LNCaP clone FGC (cell line): ENCODE measurements at regions not wholly inside any gene's neighbourhood (a gene's known extent, or its start where the extent isn't known, plus 50 kb on each side); places are given as distances from the start of the nearest gene placed in this dataset.

ENCODE experiments used
- DNase-seq: peaks from one replicate; pipeline ENCODE4 v3.0.0-alpha.2; 2011; ENCODE audit warnings: low read depth
- H3K4me3 ChIP-seq: 2 replicates; pipeline ENCODE4 v1.5.1; 2011; ENCODE audit warnings: mild to moderate bottlenecking, low read depth, low read length, control low read depth
- TF ChIP-seq, protein P1 (sequence below): IDR thresholded peaks from 2 replicates; pipeline ENCODE4 v1.5.1; 2012; ENCODE audit warnings: mild to moderate bottlenecking; ENCODE audit not compliant: control insufficient read depth, insufficient read depth; ENCODE audit errors: extremely low read depth

DNA sequence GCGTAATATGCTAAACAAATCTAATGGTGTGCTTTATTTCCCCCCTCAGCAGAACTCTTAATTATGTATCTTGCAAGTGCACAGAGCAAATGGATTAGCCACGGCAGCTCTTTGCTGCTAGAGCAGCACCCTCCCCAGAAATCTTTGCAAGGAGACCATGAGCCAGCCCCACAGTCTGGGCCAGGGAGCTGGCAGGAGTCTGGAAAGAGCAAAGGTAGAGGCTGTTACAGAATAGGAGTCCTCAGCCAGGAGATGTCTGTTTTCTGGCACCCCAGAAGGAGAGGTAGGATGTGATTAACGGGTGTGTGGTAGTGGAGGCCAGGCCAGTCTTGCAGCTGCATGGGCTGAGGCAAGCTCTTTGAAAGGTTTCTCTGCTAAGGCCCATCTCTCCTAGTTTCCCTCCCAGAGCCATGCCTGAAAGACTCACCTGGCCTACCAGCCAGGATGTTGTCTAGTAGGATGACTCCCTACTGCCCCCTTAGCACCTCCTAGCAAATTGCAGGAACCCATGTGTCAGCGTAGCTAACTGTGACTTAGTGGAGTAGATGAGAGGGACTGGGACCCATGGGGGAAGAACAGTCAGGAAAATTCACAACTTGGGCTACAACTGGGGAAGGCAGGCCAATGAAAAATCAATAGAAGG lies 557.2 kb downstream of the BUD13 start:
- DNase-seq: no peak
- TF ChIP-seq, protein P1, sequence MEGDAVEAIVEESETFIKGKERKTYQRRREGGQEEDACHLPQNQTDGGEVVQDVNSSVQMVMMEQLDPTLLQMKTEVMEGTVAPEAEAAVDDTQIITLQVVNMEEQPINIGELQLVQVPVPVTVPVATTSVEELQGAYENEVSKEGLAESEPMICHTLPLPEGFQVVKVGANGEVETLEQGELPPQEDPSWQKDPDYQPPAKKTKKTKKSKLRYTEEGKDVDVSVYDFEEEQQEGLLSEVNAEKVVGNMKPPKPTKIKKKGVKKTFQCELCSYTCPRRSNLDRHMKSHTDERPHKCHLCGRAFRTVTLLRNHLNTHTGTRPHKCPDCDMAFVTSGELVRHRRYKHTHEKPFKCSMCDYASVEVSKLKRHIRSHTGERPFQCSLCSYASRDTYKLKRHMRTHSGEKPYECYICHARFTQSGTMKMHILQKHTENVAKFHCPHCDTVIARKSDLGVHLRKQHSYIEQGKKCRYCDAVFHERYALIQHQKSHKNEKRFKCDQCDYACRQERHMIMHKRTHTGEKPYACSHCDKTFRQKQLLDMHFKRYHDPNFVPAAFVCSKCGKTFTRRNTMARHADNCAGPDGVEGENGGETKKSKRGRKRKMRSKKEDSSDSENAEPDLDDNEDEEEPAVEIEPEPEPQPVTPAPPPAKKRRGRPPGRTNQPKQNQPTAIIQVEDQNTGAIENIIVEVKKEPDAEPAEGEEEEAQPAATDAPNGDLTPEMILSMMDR: 0 out of 2 replicates have a peak, but pooled peaks have one; percentile 24
- H3K4me3 ChIP-seq: no peak overlapping the region

DNA sequence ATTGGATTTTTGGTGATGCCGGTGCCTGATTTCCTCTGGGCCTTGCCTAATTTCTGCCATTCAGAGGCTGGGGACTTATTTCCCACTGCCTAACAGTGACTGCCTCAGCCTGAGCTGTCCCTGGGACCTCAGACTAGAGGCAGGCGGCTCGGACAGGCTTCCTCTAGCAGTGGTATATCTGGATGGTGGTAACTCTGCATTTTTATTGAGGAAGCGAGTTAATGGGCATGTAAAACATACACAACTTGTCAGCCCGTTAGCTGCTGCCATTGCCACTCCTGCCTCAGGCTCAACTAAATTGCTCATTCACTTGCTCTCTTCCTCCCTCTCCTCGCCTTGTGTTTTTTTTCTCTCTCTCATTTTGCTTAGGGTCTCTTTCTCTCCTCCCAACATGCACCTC lies 561.6 kb downstream of the BUD13 start:
- TF ChIP-seq, protein P1: no peak

DNA sequence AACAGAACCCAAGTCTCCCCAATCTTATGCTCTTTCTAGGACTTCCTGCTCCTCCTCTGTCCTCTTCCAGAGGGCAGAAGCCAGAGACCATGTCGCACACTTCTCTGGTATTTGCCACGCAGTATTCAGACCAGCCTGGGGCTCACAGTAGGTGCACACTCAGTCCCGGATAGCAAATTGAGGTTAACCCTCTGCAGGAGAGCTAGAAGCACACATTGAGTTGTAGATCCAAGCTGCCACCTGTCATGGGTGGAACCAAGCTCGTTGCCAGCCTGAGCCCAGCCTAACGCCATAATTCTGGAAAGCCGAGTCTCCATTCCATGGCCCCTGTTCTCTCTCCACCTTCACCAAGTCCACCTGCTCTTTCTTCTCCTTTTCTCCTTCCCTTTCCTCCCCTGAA lies 562.1 kb downstream of the BUD13 start:
- no peak for DNase-seq
- TF ChIP-seq, protein P1: no peak

More for the DNA sequence above, 561.6 kb downstream of the BUD13 start:
- no peak for DNase-seq
- H3K4me3 ChIP-seq: no peak overlapping the region

DNA sequence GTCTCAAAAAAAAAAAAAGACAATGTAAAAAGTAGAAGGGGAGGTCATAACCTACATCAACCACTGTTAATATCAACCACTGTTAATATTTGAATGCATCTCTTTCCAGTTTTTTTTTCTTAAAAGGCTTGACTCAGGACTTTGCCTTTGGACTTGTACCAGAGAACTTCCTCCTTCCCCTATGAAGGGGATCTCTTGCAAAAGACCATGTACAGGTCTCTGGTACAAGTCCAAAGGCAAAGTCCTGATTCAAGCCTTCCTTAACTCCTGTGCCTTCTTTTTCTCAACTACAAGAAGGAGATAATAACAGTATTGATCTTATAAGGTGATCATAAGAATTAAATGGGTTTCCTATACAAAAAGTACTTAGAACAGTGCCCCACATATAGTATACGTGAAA lies 563.5 kb downstream of the BUD13 start:
- no peak overlapping the region for H3K4me3 ChIP-seq
- TF ChIP-seq, protein P1: no peak
- DNase-seq: no peak

More for the DNA sequence above, 562.1 kb downstream of the BUD13 start:
- H3K4me3 ChIP-seq: no peak overlapping the region

DNA sequence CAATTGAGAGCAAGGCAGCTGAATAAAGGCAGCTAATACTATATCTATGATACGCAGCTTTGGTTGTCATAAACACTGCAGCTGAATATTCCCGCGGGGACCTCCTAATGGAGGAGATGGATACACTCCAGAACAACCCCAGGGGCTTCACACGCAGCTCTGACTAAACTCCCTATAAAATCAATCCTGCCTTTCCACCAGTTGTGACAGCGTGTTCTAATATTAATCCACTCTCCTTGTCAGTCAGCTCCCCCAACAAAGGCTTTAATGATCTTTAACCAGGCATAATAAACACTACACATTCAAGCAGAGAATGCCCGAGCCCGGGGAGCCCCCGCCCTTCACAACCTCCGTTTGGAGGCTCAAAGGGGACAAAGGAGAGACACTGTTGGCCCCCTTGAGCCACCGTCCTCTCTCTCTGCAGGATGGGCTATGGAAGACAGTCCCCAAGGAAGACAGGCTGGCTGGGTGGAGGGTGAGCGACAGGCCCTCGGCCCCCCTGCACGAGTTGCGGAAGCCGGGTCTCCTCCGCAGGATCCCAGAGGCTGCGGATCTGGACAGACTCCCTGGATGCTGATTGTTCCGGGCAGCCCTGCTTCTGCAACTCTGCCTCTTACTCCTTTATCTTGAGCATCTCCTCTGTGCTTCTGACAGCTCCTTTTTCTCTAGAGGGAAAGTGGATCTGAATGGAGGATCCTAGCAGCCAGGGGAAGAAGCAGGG lies 565.2 kb downstream of the BUD13 start:
- TF ChIP-seq, protein P1: no peak
- H3K4me3 ChIP-seq: no peak overlapping the region
- no peak for DNase-seq

DNA sequence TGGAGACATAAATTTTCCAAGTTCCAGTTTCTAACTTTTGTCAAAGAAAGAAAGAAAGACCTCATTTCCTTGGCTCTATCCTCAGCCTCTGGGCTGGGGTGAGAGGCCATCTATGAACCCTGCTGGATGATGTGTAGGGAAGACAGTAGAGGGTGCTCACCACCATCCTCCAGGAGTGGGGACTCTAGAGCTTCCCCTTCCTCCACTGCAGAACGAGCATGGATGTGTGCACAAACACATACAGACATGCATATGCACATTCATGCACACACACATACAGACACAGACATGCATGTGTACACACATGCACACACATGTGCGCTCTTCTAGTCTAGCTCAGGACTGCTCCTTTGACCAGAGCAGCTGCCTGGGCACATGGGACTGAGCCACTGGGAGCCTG lies 565.8 kb downstream of the BUD13 start:
- TF ChIP-seq, protein P1: no peak
- no peak for DNase-seq
- H3K4me3 ChIP-seq: no peak overlapping the region
